ENCODE measurements at regions not wholly inside any gene's neighbourhood (a gene's known extent, or its start where the extent isn't known, plus 50 kb on each side); places are given as distances from the start of the nearest gene placed in this dataset.

DNA sequence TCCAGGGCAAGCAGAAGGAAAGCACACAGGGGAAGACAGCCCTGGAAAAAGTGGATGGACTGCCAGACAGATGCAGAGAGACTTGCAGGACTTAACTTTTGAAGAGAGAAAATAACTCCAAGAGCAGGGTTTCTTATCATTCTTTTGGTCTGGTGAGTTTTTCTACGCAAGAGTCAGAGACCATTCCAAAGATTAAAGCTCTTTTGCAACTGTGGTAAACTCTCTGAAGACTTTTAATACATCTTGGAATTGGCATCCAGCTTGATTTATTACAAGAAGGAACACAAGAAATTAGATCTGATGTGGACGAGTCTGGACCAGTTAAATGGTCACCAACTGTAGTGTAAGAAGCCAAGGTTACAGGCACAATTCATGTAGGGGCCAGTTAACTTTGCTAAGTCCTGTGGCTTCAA lies 153.4 kb downstream of the SIPA1L2 start:
- no peak overlapping the region for H3K4me3 ChIP-seq (ENCODE audit: low read depth, low read length)
- no peak for DNase-seq (ENCODE audit: low read depth)
- TF ChIP-seq, protein P1, sequence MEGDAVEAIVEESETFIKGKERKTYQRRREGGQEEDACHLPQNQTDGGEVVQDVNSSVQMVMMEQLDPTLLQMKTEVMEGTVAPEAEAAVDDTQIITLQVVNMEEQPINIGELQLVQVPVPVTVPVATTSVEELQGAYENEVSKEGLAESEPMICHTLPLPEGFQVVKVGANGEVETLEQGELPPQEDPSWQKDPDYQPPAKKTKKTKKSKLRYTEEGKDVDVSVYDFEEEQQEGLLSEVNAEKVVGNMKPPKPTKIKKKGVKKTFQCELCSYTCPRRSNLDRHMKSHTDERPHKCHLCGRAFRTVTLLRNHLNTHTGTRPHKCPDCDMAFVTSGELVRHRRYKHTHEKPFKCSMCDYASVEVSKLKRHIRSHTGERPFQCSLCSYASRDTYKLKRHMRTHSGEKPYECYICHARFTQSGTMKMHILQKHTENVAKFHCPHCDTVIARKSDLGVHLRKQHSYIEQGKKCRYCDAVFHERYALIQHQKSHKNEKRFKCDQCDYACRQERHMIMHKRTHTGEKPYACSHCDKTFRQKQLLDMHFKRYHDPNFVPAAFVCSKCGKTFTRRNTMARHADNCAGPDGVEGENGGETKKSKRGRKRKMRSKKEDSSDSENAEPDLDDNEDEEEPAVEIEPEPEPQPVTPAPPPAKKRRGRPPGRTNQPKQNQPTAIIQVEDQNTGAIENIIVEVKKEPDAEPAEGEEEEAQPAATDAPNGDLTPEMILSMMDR (IDR thresholded peaks at IDR 0.05; ENCODE audit: low read depth, low read length, missing control alignments) = no peak

DNA sequence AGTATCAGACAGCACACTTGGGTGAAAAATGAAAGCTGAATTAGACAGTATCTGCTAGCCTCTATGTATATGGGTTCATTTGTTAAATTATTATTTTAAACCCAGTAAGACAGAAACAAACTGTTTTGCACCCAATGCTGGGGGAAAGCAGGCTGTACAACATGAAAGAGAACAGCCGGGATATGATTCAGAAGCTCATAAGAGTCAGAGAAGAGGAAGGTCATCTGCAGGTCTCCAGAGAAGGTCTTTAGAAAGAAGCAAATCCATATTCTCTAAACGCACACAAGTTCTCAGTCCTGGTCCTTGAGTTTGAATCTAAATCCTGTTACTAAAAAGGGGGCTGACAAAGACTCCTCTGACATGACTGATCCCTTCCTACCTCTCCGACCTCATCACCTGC lies 155.1 kb downstream of the SIPA1L2 start:
- no peak overlapping the region for H3K4me3 ChIP-seq (ENCODE audit: low read depth, low read length)
- DNase-seq (ENCODE audit: low read depth) = no peak
- TF ChIP-seq, protein P1 (IDR thresholded peaks at IDR 0.05; ENCODE audit: low read depth, low read length, missing control alignments) = no peak

DNA sequence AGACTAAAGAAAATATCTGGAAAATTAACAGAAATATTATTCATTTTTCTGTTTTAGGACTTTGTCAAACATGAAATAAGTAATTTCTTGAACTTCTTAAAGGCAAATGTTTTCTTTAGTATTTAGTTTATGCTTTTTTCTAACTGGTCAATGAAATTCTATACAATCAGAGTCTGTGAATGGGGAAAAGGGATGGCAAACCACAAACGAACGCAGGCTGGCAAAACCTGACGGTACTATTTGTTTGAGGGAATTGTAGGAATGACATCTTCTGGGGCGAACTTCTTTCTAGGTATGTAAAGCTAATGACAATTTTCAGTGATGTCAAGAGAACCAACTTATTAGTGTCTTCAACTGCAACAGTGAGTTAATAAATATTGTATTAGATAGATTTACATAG lies 156.0 kb downstream of the SIPA1L2 start:
- DNase-seq (ENCODE audit: low read depth) = no peak
- H3K4me3 ChIP-seq (ENCODE audit: low read depth, low read length) = no peak overlapping the region
- TF ChIP-seq, protein P1 (IDR thresholded peaks at IDR 0.05; ENCODE audit: low read depth, low read length, missing control alignments) = no peak

DNA sequence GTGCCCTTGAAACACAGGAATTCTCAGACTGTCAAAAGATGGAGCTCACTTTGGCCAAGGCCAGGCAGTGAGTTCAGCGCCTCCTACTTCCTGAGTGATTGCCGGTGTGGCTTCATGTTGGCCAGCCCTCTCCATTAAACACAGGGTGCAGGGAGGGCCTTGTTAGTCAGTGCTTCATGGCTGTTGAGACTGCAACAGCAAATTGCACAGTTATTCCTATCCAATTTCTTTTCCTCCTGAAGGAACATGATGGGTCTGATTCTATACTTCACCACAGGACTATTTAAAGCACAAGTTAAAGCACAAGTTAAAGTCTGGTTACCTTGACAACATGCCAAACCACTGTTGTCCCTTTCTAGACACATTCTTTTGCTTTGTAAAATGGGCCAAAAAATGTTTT lies 156.6 kb downstream of the SIPA1L2 start:
- TF ChIP-seq, protein P1 (IDR thresholded peaks at IDR 0.05; ENCODE audit: low read depth, low read length, missing control alignments) = no peak
- no peak overlapping the region for H3K4me3 ChIP-seq (ENCODE audit: low read depth, low read length)
- DNase-seq (ENCODE audit: low read depth) = no peak

DNA sequence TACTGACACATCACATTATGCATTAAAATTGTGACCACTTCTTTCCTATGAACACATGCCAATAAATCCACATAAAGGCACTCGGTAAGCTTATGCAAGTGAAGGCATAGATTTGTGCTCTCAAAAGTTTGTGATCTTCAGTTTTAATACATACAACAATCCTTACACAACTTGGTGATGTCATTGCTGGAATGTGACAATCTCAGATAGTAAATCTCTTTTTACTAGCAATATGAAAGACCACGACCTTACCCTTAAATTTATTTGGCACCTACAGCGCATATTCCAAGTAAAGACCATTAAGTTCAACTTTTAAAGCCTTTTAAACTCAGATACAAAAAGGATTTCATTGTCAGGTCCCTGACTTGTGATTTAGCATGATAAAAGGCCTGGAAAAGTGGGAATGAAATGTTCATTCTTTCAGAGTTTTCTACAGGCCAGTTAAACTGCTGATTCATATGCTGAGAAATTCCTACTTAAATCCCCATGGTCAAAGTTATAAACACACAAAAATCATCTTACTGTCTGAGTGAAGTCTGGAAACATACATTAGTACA lies 157.4 kb downstream of the SIPA1L2 start:
- no peak for DNase-seq (ENCODE audit: low read depth)
- TF ChIP-seq, protein P1 (IDR thresholded peaks at IDR 0.05; ENCODE audit: low read depth, low read length, missing control alignments) = no peak
- H3K4me3 ChIP-seq (ENCODE audit: low read depth, low read length) = no peak overlapping the region

DNA sequence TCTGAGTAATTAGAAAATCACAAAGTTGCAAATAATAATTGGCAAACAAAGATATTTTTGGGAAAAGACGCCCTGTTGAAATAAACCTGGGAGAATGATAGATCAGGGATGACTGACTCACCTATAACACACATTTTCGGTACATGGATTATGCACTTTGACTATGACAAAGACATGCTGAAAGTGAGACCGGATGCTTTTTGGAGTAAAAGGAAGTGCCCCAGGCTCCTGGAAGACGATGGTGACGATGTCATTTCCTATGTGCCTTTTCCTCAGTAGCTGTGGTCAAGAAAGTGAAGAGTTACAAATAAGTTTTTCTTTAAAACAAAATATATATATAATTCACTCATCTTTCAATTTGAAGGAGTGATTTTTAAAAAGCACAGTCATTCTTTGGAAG lies 158.7 kb downstream of the SIPA1L2 start:
- H3K4me3 ChIP-seq (ENCODE audit: low read depth, low read length) = no peak overlapping the region
- DNase-seq (ENCODE audit: low read depth) = no peak
- TF ChIP-seq, protein P1 (IDR thresholded peaks at IDR 0.05; ENCODE audit: low read depth, low read length, missing control alignments) = no peak

DNA sequence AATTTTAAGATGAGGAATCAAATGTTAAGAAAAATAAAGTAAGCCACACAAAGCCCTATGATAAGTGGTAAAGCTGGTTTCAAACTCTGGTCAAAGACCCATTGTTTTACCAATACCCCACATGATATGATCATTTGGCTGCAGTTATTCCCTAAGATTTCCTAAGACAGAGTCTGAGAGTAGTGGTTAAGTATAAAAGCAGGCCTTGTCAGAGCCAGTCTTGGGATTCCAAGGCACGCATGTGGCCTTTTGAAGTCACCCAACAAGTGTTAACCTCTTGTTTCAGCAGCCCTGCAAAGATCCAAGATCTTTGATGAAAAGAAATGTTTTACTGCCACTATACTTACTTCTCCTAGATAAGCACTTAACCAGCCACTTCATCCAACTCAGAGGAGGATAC lies 159.2 kb downstream of the SIPA1L2 start:
- H3K4me3 ChIP-seq (ENCODE audit: low read depth, low read length) = no peak overlapping the region
- TF ChIP-seq, protein P1 (IDR thresholded peaks at IDR 0.05; ENCODE audit: low read depth, low read length, missing control alignments) = no peak
- no peak for DNase-seq (ENCODE audit: low read depth)
